Panc1 (cell line): ENCODE measurements at regions not wholly inside any gene's neighbourhood (a gene's known extent, or its start where the extent isn't known, plus 50 kb on each side); places are given as distances from the start of the nearest gene placed in this dataset.
"Not testable (repeated sequence)": the region's sequence is repeated elsewhere in the genome, so short reads cannot be mapped to it uniquely, and the experiment has no call there.

Source experiments
- TF ChIP-seq, protein P1 (sequence below), 2 experiments: IDR thresholded peaks; 2 replicates each; pipeline ENCODE4 v1.6.1; 2011 to 2012; ENCODE audit warnings: low read depth in 2 of 2, control low read depth in 1 of 2, low read length in 1 of 2, mild to moderate bottlenecking in 1 of 2, moderate library complexity in 1 of 2; ENCODE audit not compliant: insufficient read depth in 1 of 2
- TF ChIP-seq, protein P2 (sequence below): fragments of 450-650 bp; IDR thresholded peaks from 2 replicates; pipeline ENCODE4 v1.5.1; 2017; ENCODE audit warnings: mild to moderate bottlenecking

GRCh38 chr10:46098925-46099324, 52.9 kb upstream of the MSMB start:
- TF ChIP-seq, protein P1, sequence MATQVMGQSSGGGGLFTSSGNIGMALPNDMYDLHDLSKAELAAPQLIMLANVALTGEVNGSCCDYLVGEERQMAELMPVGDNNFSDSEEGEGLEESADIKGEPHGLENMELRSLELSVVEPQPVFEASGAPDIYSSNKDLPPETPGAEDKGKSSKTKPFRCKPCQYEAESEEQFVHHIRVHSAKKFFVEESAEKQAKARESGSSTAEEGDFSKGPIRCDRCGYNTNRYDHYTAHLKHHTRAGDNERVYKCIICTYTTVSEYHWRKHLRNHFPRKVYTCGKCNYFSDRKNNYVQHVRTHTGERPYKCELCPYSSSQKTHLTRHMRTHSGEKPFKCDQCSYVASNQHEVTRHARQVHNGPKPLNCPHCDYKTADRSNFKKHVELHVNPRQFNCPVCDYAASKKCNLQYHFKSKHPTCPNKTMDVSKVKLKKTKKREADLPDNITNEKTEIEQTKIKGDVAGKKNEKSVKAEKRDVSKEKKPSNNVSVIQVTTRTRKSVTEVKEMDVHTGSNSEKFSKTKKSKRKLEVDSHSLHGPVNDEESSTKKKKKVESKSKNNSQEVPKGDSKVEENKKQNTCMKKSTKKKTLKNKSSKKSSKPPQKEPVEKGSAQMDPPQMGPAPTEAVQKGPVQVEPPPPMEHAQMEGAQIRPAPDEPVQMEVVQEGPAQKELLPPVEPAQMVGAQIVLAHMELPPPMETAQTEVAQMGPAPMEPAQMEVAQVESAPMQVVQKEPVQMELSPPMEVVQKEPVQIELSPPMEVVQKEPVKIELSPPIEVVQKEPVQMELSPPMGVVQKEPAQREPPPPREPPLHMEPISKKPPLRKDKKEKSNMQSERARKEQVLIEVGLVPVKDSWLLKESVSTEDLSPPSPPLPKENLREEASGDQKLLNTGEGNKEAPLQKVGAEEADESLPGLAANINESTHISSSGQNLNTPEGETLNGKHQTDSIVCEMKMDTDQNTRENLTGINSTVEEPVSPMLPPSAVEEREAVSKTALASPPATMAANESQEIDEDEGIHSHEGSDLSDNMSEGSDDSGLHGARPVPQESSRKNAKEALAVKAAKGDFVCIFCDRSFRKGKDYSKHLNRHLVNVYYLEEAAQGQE (IDR thresholded peaks at IDR 0.05; ENCODE audit: insufficient read depth in 1 of 2, low read depth in 2 of 2, low read length in 1 of 2) = not testable (repeated sequence)
- TF ChIP-seq, protein P2, sequence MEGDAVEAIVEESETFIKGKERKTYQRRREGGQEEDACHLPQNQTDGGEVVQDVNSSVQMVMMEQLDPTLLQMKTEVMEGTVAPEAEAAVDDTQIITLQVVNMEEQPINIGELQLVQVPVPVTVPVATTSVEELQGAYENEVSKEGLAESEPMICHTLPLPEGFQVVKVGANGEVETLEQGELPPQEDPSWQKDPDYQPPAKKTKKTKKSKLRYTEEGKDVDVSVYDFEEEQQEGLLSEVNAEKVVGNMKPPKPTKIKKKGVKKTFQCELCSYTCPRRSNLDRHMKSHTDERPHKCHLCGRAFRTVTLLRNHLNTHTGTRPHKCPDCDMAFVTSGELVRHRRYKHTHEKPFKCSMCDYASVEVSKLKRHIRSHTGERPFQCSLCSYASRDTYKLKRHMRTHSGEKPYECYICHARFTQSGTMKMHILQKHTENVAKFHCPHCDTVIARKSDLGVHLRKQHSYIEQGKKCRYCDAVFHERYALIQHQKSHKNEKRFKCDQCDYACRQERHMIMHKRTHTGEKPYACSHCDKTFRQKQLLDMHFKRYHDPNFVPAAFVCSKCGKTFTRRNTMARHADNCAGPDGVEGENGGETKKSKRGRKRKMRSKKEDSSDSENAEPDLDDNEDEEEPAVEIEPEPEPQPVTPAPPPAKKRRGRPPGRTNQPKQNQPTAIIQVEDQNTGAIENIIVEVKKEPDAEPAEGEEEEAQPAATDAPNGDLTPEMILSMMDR = not testable (repeated sequence)
